ENCODE measurements at regions not wholly inside any gene's neighbourhood (a gene's known extent, or its start where the extent isn't known, plus 50 kb on each side); places are given as distances from the start of the nearest gene placed in this dataset.

DNA sequence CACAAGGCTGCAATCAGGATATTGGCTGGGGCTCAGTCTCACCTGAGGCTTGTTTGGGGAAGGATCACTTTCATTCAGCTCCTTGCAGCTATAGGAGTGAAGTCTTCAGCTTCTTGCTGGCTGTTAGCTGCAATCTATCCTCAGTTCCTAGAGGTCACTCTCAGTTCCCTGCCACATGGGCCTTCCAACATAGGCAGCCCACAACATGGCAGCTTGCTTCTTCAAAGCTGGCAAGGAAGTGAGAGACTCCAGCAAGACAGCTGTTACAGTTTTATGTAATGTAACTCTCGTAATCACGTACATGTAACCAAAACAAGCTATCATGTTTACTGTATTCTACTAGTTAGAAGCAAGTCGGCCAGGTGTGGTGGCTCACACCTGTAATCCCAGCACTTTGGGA lies 226.9 kb downstream of the CDC5L start:
- no peaks in the 10 kb centered on the region for H3K79me1 ChIP-seq (ENCODE audit: insufficient read depth, low read depth, low read length, poor library complexity, severe bottlenecking)
- no peak overlapping the region for H2BK5ac ChIP-seq (ENCODE audit: insufficient read length, low read length)
- no peak overlapping the region for H2BK15ac ChIP-seq (ENCODE audit: low read depth, low read length)
- no peak overlapping the region for H3K9ac ChIP-seq (ENCODE audit: extremely low read depth, insufficient read length, low read length)
- no peaks in the 10 kb centered on the region for H3K79me2 ChIP-seq (ENCODE audit: insufficient read depth, low read length)
- no peak overlapping the region for H3K23ac ChIP-seq (ENCODE audit: insufficient read length, low read depth, low read length)
- no peak overlapping the region for H4K91ac ChIP-seq (ENCODE audit: insufficient read length, low read depth, low read length)
- no peak overlapping the region for H3T11ph ChIP-seq (ENCODE audit: low read length)
- no peaks in the 10 kb centered on the region for H3K23me2 ChIP-seq (ENCODE audit: insufficient read length, low read depth, low read length, poor library complexity, severe bottlenecking)
- H3K27me3 ChIP-seq (ENCODE audit: insufficient read depth, low read length), result no peaks in the 10 kb centered on the region
- no peak for DNase-seq
- no peaks in the 10 kb centered on the region for H3K9me3 ChIP-seq (ENCODE audit: control insufficient read depth, low read depth, low read length)
- TF ChIP-seq, protein P1, sequence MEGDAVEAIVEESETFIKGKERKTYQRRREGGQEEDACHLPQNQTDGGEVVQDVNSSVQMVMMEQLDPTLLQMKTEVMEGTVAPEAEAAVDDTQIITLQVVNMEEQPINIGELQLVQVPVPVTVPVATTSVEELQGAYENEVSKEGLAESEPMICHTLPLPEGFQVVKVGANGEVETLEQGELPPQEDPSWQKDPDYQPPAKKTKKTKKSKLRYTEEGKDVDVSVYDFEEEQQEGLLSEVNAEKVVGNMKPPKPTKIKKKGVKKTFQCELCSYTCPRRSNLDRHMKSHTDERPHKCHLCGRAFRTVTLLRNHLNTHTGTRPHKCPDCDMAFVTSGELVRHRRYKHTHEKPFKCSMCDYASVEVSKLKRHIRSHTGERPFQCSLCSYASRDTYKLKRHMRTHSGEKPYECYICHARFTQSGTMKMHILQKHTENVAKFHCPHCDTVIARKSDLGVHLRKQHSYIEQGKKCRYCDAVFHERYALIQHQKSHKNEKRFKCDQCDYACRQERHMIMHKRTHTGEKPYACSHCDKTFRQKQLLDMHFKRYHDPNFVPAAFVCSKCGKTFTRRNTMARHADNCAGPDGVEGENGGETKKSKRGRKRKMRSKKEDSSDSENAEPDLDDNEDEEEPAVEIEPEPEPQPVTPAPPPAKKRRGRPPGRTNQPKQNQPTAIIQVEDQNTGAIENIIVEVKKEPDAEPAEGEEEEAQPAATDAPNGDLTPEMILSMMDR (conservative IDR thresholded peaks at IDR 0.05), result no peak
- H2AFZ ChIP-seq (ENCODE audit: low read length), result no peak overlapping the region
- H2AK5ac ChIP-seq (ENCODE audit: insufficient read length, low read length), result no peak overlapping the region
- Mint-ChIP-seq H3K4me3 (no peak overlapping the region), H3K4me1 (peaks cover 2% of the 10 kb centered on the region in 2 experiments; a peak in 2 of 4 replicates), H3K27ac (no peak overlapping the region; a peak in 1 of 7 replicates), H3K9me3 (no peaks in the 10 kb centered on the region), H3K27me3 (ENCODE audit: low read depth) (peaks cover 5% of the 10 kb centered on the region), H3K36me3 (ENCODE audit: insufficient read depth in 1 of 3, low read depth in 3 of 3) (no peaks in the 10 kb centered on the region)
- H3K4me1 ChIP-seq (ENCODE audit: insufficient read depth, low read length), result no peaks in the 10 kb centered on the region
- H2BK20ac ChIP-seq (ENCODE audit: low read depth, low read length, poor library complexity, severe bottlenecking), result no peak overlapping the region
- no peak overlapping the region for H3K27ac ChIP-seq (ENCODE audit: insufficient read length, low read depth, low read length)
- H3K4ac ChIP-seq (ENCODE audit: low read depth, low read length), result no peak overlapping the region
- no peak overlapping the region for H4K5ac ChIP-seq (ENCODE audit: insufficient read length, low read depth, low read length)
- H4K20me1 ChIP-seq (ENCODE audit: control insufficient read depth, insufficient read depth, insufficient read length), result no peaks in the 10 kb centered on the region
- WGBS (ENCODE audit: extremely low coverage, insufficient read length, low lambda C conversion rate), result no CpG with 5 or more reads among the region's 3 CpGs
- no peak overlapping the region for H3K14ac ChIP-seq (ENCODE audit: insufficient read depth, low read length)
- no peak overlapping the region for H4K8ac ChIP-seq (replicated peaks; ENCODE audit: insufficient read length, low read depth, low read length)
- no peak overlapping the region for H3K4me2 ChIP-seq (ENCODE audit: insufficient read depth, insufficient read length, low read length)
- no peak overlapping the region for H2BK120ac ChIP-seq (ENCODE audit: low read depth, low read length, poor library complexity, severe bottlenecking)
- H3K18ac ChIP-seq (ENCODE audit: insufficient read length, low read depth, low read length), result no peak overlapping the region
- no peak overlapping the region for H2BK12ac ChIP-seq (ENCODE audit: insufficient read length, low read depth, low read length)
- H3K56ac ChIP-seq (ENCODE audit: insufficient read length, low read depth, low read length), result no peak overlapping the region

Measured in H9 (cell line).